DMS 273 (cell line): ENCODE measurements at regions not wholly inside any gene's neighbourhood (a gene's known extent, or its start where the extent isn't known, plus 50 kb on each side); places are given as distances from the start of the nearest gene placed in this dataset.

Experiments
- DNase-seq: peaks from one replicate; lab custom pipeline; 2025; ENCODE audit not compliant: unreplicated experiment; lab: John Stamatoyannopoulos, UW

GRCh38 chr5:167008705-167009104 is 1282.7 kb upstream of the WWC1 start:
- no peak for DNase-seq

GRCh38 chr5:167011196-167011595 is 1280.2 kb upstream of the WWC1 start:
- no peak for DNase-seq

GRCh38 chr5:167012123-167013034 is 1279.1 kb upstream of the WWC1 start:
- DNase-seq = no peak

- no peak for DNase-seq
Observed at GRCh38 chr5:167014401-167015056, 1276.9 kb upstream of the WWC1 start.

- no peak for DNase-seq
Observed at GRCh38 chr5:167020418-167020817, 1271.0 kb upstream of the WWC1 start.

- DNase-seq = no peak
Observed at GRCh38 chr5:167029488-167029887, 1262.0 kb upstream of the WWC1 start.

- DNase-seq = peak; percentile 37
Observed at GRCh38 chr5:167030500-167031120, 1260.8 kb upstream of the WWC1 start.

GRCh38 chr5:167036585-167036984 is 1254.9 kb upstream of the WWC1 start:
- no peak for DNase-seq

GRCh38 chr5:167049043-167049663 is 1242.3 kb upstream of the WWC1 start:
- DNase-seq = peak; percentile 63

- no peak for DNase-seq
Observed at GRCh38 chr5:167049771-167050567, 1241.5 kb upstream of the WWC1 start.

- peak; percentile 1 for DNase-seq
Observed at GRCh38 chr5:167050568-167051401, 1240.7 kb upstream of the WWC1 start.

- no peak for DNase-seq
Observed at GRCh38 chr5:167051402-167051768, 1240.1 kb upstream of the WWC1 start.

- no peak for DNase-seq
Observed at GRCh38 chr5:167052791-167053190, 1238.7 kb upstream of the WWC1 start.

GRCh38 chr5:167057665-167058064 is 1233.8 kb upstream of the WWC1 start:
- no peak for DNase-seq

GRCh38 chr5:167061695-167062094 is 1229.8 kb upstream of the WWC1 start:
- no peak for DNase-seq

- DNase-seq = no peak
Observed at GRCh38 chr5:167063116-167063515, 1228.3 kb upstream of the WWC1 start.

GRCh38 chr5:167063788-167064187 is 1227.7 kb upstream of the WWC1 start:
- peak; percentile 25 for DNase-seq

GRCh38 chr5:167064198-167064776 is 1227.2 kb upstream of the WWC1 start:
- DNase-seq = peak; percentile 42

- no peak for DNase-seq
Observed at GRCh38 chr5:167065794-167066193, 1225.7 kb upstream of the WWC1 start.
